ENCODE measurements at regions not wholly inside any gene's neighbourhood (a gene's known extent, or its start where the extent isn't known, plus 50 kb on each side); places are given as distances from the start of the nearest gene placed in this dataset.

DNA sequence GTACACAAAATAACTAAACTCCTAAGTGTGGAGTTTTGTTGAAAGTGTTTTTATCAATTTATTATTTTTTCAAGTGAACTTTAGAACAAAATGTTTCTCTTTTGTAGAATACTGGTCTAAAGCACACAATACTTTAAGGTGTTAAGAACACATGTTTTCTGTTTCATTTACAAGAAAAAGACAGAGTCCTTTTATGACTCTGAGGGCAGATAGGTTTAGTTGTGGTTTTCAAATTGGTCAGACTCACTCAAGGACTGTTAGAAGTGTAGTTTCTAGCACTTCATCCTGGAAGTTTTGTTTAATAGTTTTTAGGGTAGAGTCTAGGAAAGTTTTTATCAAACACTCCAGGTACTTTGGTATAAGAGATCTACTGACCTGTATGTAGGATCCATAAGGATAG is 376.5 kb downstream of the LRRIQ3 start:
- no peaks in the 10 kb centered on the region for H3K36me3 Mint-ChIP-seq (ENCODE audit: low read depth)
- no peak overlapping the region for H3K27ac Mint-ChIP-seq
- H3K9me3 Mint-ChIP-seq = peaks cover 4% of the 10 kb centered on the region
- TF ChIP-seq CTCF (IDR thresholded peaks at IDR 0.05) = no peak
- H3K4me1 Mint-ChIP-seq = no peaks in the 10 kb centered on the region
- no peak for DNase-seq
- H3K4me3 Mint-ChIP-seq = no peak overlapping the region
- no peaks in the 10 kb centered on the region for H3K27me3 Mint-ChIP-seq (ENCODE audit: low read depth, poor library complexity)

DNA sequence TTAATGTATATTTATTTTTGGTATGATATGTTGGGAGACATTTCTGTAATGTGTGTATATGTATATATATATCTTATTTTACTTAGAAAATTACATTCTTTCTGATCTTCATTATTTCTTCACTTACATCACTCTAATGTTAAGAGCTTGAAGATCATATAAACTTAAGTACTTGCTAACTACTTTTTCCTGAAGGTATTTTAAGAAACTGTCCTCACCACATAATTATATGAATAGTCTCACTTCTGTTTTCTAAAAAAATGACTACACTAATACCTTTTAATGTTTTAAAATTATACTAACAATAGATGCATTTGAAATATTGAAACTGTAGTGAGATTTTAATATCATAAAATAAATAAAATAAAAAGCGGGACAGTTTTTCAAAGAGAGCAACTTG is 377.1 kb downstream of the LRRIQ3 start:
- no peak overlapping the region for H3K4me3 Mint-ChIP-seq
- no peaks in the 10 kb centered on the region for H3K4me1 Mint-ChIP-seq
- H3K27me3 Mint-ChIP-seq (ENCODE audit: low read depth, poor library complexity) = no peaks in the 10 kb centered on the region
- DNase-seq = no peak
- TF ChIP-seq CTCF (IDR thresholded peaks at IDR 0.05) = no peak
- H3K27ac Mint-ChIP-seq = no peak overlapping the region
- H3K9me3 Mint-ChIP-seq = peaks cover 8% of the 10 kb centered on the region
- no peaks in the 10 kb centered on the region for H3K36me3 Mint-ChIP-seq (ENCODE audit: low read depth)

DNA sequence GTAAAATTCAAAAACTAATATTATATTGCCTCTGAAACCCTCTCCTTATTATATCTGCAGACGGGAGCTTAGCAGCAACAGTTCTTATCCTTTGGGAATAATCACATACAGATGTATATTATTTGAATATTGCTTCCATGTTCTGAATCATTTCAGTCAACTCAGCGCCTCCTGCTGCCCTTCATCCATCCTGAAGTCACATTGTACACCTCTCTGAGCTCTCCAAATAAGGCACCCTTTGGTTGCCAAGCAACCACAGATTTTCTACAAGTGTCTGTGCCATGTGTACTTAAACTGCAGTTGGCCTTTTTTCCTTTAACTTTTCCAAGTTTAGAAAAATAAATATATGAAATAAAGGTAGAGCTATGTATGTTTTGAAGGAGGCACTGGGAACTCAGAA is 384.3 kb downstream of the LRRIQ3 start:
- H3K4me3 Mint-ChIP-seq = no peak overlapping the region
- H3K36me3 Mint-ChIP-seq (ENCODE audit: low read depth) = no peaks in the 10 kb centered on the region
- no peaks in the 10 kb centered on the region for H3K4me1 Mint-ChIP-seq
- no peak for DNase-seq
- peaks cover 8% of the 10 kb centered on the region for H3K9me3 Mint-ChIP-seq
- H3K27me3 Mint-ChIP-seq (ENCODE audit: low read depth, poor library complexity) = no peaks in the 10 kb centered on the region
- no peak overlapping the region for H3K27ac Mint-ChIP-seq
- no peak for TF ChIP-seq CTCF (IDR thresholded peaks at IDR 0.05)

GRCh38 chr1:73813236-73813635 is 384.7 kb downstream of the LRRIQ3 start:
- no peak for DNase-seq
- Mint-ChIP-seq H3K36me3 (ENCODE audit: low read depth) (no peaks in the 10 kb centered on the region), H3K4me3 (no peak overlapping the region), H3K27ac (no peak overlapping the region), H3K27me3 (ENCODE audit: low read depth, poor library complexity) (no peaks in the 10 kb centered on the region), H3K4me1 (no peaks in the 10 kb centered on the region), H3K9me3 (peaks cover 8% of the 10 kb centered on the region)
- no peak for TF ChIP-seq CTCF (IDR thresholded peaks at IDR 0.05)

DNA sequence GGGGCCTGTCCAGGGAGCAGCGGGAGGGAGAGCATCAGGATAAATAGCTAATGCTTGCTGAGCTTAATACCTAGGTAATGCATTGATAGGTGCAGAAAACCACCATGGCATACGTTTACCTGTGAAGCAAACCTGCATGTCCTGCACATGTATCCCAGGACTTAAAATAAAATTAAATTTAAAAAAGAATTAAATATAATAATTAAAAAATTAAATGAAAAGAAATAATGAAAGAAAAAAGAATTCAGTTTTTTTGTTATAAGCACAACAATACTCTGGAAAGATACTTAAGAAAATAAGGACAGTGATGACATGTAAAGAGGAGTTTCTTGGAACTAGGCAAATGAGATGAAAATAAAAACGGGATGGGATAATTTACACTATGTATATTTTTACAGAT is 386.2 kb downstream of the LRRIQ3 start:
- Mint-ChIP-seq H3K36me3 (ENCODE audit: low read depth) (no peaks in the 10 kb centered on the region), H3K4me1 (no peaks in the 10 kb centered on the region), H3K27ac (no peak overlapping the region), H3K9me3 (peaks cover 7% of the 10 kb centered on the region), H3K4me3 (no peak overlapping the region), H3K27me3 (ENCODE audit: low read depth, poor library complexity) (no peaks in the 10 kb centered on the region)
- no peak for DNase-seq
- TF ChIP-seq CTCF (IDR thresholded peaks at IDR 0.05) = no peak

DNA sequence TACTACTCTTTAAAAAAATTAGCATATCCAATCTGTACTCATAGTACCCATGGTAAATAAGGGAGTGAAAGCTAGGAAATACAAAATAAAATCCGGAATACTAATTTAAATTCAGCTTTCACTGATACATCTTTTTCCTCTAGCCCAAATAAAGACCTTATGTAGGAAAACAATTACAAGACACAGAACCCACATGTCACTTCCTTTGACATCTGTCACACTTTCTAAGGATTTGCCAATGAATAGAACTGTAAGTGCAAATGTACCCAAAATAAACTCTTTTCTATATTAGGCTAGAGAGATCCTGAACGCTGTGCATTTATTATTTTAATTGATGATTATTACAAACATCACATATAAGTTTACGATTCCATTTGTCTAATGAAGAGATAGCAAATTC is 393.0 kb downstream of the LRRIQ3 start:
- no peak for TF ChIP-seq CTCF (IDR thresholded peaks at IDR 0.05)
- Mint-ChIP-seq H3K9me3 (no peaks in the 10 kb centered on the region), H3K27ac (no peak overlapping the region), H3K4me1 (no peaks in the 10 kb centered on the region), H3K4me3 (no peak overlapping the region), H3K36me3 (ENCODE audit: low read depth) (no peaks in the 10 kb centered on the region), H3K27me3 (ENCODE audit: low read depth, poor library complexity) (no peaks in the 10 kb centered on the region)
- DNase-seq = no peak

Measured in nephron progenitor cell (in vitro differentiated cells).